Activated T-cell treated with anti-CD3 and anti-CD28 coated beads, Interleukin-2, amount 50 U/mL, for 24 hours (primary cell): ENCODE measurements at regions not wholly inside any gene's neighbourhood (a gene's known extent, or its start where the extent isn't known, plus 50 kb on each side); places are given as distances from the start of the nearest gene placed in this dataset.
"Not testable (repeated sequence)": the region's sequence is repeated elsewhere in the genome, so short reads cannot be mapped to it uniquely, and the experiment has no call there.

Experiments
- DNase-seq: peaks from one replicate; pipeline ENCODE4 v3.0.0-alpha.2; 2020
- H3K27ac Mint-ChIP-seq: 2 replicates; pipeline ENCODE4 v1.8.0; 2020; ENCODE audit warnings: mild to moderate bottlenecking, mixed read lengths
- H3K27me3 Mint-ChIP-seq: 2 replicates; pipeline ENCODE4 v1.8.0; 2020; ENCODE audit warnings: mixed read lengths
- H3K36me3 Mint-ChIP-seq: 2 replicates; pipeline ENCODE4 v1.8.0; 2020; ENCODE audit warnings: low read depth, mixed read lengths
- H3K4me1 Mint-ChIP-seq: 2 replicates; pipeline ENCODE4 v1.8.0; 2020; ENCODE audit warnings: low read depth, mixed read lengths
- H3K4me3 Mint-ChIP-seq: 2 replicates; pipeline ENCODE4 v1.8.0; 2020; ENCODE audit warnings: mild to moderate bottlenecking, moderate library complexity, mixed read lengths
- H3K9me3 Mint-ChIP-seq: 2 replicates; pipeline ENCODE4 v1.8.0; 2020; ENCODE audit warnings: mixed read lengths

GRCh38 chr3:6425289-6425820 is 435.6 kb upstream of the GRM7 start:
- Mint-ChIP-seq H3K4me3 (no peak overlapping the region), H3K36me3 (no peaks in the 10 kb centered on the region), H3K4me1 (no peaks in the 10 kb centered on the region), H3K27ac (no peak overlapping the region), H3K9me3 (peaks cover 18% of the 10 kb centered on the region), H3K27me3 (no peaks in the 10 kb centered on the region)
- DNase-seq, result no peak

DNA sequence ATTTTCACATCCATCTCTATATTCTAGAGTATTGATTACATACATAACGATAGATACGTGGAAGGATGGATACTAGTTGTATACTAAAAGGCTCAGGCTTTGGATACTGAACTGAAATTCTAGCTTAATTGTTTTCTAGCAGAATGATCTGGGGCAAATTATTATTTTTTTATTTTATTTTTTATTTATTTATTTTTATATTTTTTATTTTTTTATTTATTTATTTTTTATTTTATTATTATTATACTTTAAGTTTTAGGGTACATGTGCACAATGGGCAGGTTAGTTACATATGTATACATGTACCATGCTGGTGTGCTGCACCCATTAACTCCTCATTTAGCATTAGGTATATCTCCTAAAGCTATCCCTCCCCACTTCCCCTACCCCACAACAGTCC is 432.6 kb upstream of the GRM7 start:
- H3K4me3 Mint-ChIP-seq, H3K36me3 Mint-ChIP-seq, H3K27me3 Mint-ChIP-seq, H3K27ac Mint-ChIP-seq, H3K4me1 Mint-ChIP-seq, DNase-seq: not testable (repeated sequence)
- peaks cover 16% of the 10 kb centered on the region for H3K9me3 Mint-ChIP-seq

DNA sequence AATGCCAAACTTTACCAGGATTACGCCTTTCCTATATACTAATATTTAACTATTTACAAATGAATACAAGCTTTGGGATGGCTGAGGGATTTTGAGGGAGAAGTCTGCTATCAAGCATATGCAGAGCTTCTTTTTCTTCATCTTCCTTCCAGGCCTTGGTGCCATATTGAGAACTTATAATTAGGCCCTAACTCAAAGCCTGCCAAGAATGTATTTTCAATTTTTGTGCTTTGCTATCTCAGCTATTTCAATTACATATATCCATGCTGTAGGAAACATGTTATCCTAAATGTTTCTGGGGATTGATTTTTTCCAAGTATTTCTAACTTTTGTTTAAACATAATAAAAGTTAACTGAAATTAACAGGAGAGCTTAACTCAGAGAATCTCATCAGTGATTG is 425.0 kb upstream of the GRM7 start:
- peaks cover 4% of the 10 kb centered on the region for H3K9me3 Mint-ChIP-seq
- H3K4me1 Mint-ChIP-seq, result no peaks in the 10 kb centered on the region
- H3K27me3 Mint-ChIP-seq, result no peaks in the 10 kb centered on the region
- no peaks in the 10 kb centered on the region for H3K36me3 Mint-ChIP-seq
- no peak overlapping the region for H3K4me3 Mint-ChIP-seq
- H3K27ac Mint-ChIP-seq, result no peak overlapping the region
- DNase-seq, result no peak

DNA sequence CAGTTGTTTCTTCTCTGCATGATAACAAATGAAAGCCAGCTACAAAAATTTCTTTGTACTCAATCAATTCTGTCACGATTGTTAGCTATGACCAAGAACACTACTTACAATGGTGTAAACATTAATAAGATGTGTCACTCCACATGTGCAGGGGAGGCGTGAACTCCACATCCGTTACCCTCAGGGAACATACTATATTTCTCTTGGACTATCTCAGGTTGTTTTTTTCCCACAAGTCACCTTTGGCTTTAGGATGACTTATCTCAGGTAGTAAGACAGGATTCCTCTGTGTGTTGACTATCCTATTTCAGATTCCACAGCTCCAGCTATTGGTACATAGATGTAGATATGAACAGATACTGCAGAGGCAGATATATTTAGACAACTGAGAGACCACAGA is 423.3 kb upstream of the GRM7 start:
- Mint-ChIP-seq H3K27me3 (no peaks in the 10 kb centered on the region), H3K4me1 (no peaks in the 10 kb centered on the region), H3K27ac (no peak overlapping the region), H3K36me3 (no peaks in the 10 kb centered on the region), H3K4me3 (no peak overlapping the region), H3K9me3 (peaks cover 4% of the 10 kb centered on the region)
- DNase-seq, result no peak

- Mint-ChIP-seq H3K27ac (no peak overlapping the region), H3K4me1 (no peaks in the 10 kb centered on the region), H3K4me3 (no peak overlapping the region), H3K9me3 (peaks cover 4% of the 10 kb centered on the region), H3K36me3 (no peaks in the 10 kb centered on the region), H3K27me3 (no peaks in the 10 kb centered on the region)
- DNase-seq, result no peak
These were observed 422.9 kb upstream of the GRM7 start for GRCh38 chr3:6438031-6438430.

GRCh38 chr3:6439226-6439625 is 421.7 kb upstream of the GRM7 start:
- Mint-ChIP-seq H3K36me3 (no peaks in the 10 kb centered on the region), H3K4me1 (no peaks in the 10 kb centered on the region), H3K27ac (no peak overlapping the region), H3K9me3 (peaks cover 2% of the 10 kb centered on the region), H3K27me3 (no peaks in the 10 kb centered on the region), H3K4me3 (no peak overlapping the region)
- no peak for DNase-seq

- no peak for DNase-seq
- H3K4me1 Mint-ChIP-seq, result no peaks in the 10 kb centered on the region
These were observed 421.1 kb upstream of the GRM7 start for GRCh38 chr3:6439824-6440223.

GRCh38 chr3:6444888-6445658 is 415.8 kb upstream of the GRM7 start:
- Mint-ChIP-seq H3K27me3 (no peaks in the 10 kb centered on the region), H3K4me1 (no peaks in the 10 kb centered on the region), H3K36me3 (no peaks in the 10 kb centered on the region), H3K27ac (no peak overlapping the region), H3K4me3 (no peak overlapping the region), H3K9me3 (no peaks in the 10 kb centered on the region)
- DNase-seq, result no peak

More at GRCh38 chr3:6439824-6440223, 421.1 kb upstream of the GRM7 start:
- peaks cover 2% of the 10 kb centered on the region for H3K9me3 Mint-ChIP-seq
- no peak overlapping the region for H3K4me3 Mint-ChIP-seq
- no peaks in the 10 kb centered on the region for H3K27me3 Mint-ChIP-seq
- H3K36me3 Mint-ChIP-seq, result no peaks in the 10 kb centered on the region
- no peak overlapping the region for H3K27ac Mint-ChIP-seq

DNA sequence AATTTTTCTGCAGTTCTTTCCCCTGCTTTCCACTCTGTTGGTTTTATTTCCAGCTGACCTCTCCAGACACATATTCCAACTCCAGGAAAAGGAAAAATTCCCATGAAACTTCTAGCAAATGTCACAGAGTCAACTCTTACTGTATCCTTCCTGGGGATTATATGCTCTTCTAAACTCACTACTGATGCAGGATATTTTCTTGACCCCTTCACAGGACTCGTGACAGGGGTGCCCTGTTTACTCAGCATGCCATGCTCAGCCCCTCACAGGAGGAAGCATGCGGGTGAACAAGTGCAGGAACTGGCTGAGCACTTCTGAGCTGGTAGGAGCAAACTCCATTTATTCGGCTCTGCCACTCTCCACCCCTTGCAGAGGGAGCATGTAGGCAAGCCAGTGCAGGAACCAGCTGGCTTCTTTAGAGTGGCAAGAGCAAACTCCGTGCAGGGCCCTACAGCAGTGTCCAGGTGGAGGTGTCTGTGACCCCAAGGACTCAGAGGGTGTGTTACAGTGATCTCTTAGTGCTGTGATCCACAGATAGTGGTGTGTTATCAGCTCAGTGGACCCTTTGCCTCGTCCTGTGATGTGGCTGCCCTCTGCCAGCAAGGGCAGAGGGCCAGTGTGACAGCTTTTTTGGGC is 413.6 kb upstream of the GRM7 start:
- Mint-ChIP-seq H3K27me3 (no peaks in the 10 kb centered on the region), H3K9me3 (no peaks in the 10 kb centered on the region), H3K36me3 (no peaks in the 10 kb centered on the region), H3K4me3 (no peak overlapping the region), H3K4me1 (no peaks in the 10 kb centered on the region), H3K27ac (no peak overlapping the region)
- DNase-seq, result no peak

- Mint-ChIP-seq H3K36me3 (no peaks in the 10 kb centered on the region), H3K4me1 (no peaks in the 10 kb centered on the region), H3K9me3 (no peaks in the 10 kb centered on the region), H3K27me3 (no peaks in the 10 kb centered on the region), H3K4me3 (no peak overlapping the region), H3K27ac (no peak overlapping the region)
- DNase-seq, result no peak
These were observed 412.9 kb upstream of the GRM7 start for GRCh38 chr3:6448011-6448410.

DNA sequence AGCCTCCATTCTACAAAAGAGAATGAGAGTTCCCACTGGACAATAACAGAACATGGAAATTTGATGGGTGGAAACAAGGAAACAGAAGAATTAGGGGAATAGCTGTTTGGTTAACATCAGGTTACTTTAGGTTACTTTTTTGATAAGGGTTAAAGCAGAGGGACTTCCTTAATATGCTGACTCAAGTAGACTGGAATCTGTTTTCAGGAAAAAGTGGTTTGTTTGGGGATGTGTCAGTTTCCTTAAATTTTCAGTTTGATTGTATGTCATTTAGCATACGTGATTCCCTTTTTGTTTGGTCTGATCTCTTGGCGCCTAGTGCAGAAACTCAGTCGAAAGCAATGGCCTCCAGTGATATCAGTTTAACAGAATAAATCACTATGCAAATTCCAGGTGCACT is 411.8 kb upstream of the GRM7 start:
- H3K27ac Mint-ChIP-seq, result no peak overlapping the region
- no peak for DNase-seq

GRCh38 chr3:6452974-6453373 is 407.9 kb upstream of the GRM7 start:
- DNase-seq, result no peak
- no peaks in the 10 kb centered on the region for H3K27me3 Mint-ChIP-seq
- H3K4me3 Mint-ChIP-seq, result no peak overlapping the region
- H3K27ac Mint-ChIP-seq, result no peak overlapping the region
- peaks cover 2% of the 10 kb centered on the region for H3K9me3 Mint-ChIP-seq
- no peaks in the 10 kb centered on the region for H3K4me1 Mint-ChIP-seq
- H3K36me3 Mint-ChIP-seq, result no peaks in the 10 kb centered on the region

More for the DNA sequence above, 411.8 kb upstream of the GRM7 start:
- Mint-ChIP-seq H3K4me3 (no peak overlapping the region), H3K4me1 (no peaks in the 10 kb centered on the region), H3K36me3 (no peaks in the 10 kb centered on the region), H3K9me3 (no peaks in the 10 kb centered on the region), H3K27me3 (no peaks in the 10 kb centered on the region)

DNA sequence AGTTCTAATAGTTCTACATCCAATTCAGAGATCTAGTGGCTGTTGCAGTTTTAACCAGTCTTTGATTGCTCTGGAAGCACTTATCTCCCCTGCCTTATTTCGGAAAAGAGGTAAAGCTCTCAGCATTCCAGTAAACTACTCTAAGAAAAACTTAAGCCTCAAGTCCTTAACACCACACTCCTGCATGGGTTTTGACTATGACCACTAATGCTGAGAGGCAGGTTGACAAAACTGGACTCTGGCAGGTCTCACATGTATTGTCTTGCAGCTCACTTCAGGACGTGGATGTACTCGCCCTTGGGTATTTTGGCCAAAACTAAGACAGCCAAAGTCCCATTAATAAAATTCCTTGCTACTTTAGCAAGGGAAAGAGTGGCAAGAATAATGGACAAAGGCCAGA is 405.9 kb upstream of the GRM7 start:
- Mint-ChIP-seq H3K9me3 (peaks cover 7% of the 10 kb centered on the region), H3K4me1 (no peaks in the 10 kb centered on the region), H3K27ac (no peak overlapping the region), H3K4me3 (no peak overlapping the region), H3K27me3 (no peaks in the 10 kb centered on the region), H3K36me3 (no peaks in the 10 kb centered on the region)
- no peak for DNase-seq

- no peak for DNase-seq
- Mint-ChIP-seq H3K27ac (no peak overlapping the region), H3K4me1 (no peaks in the 10 kb centered on the region), H3K4me3 (no peak overlapping the region), H3K9me3 (peaks cover 20% of the 10 kb centered on the region), H3K27me3 (no peaks in the 10 kb centered on the region), H3K36me3 (no peaks in the 10 kb centered on the region)
These were observed 393.7 kb upstream of the GRM7 start for GRCh38 chr3:6467186-6467585.

GRCh38 chr3:6468589-6468988 is 392.3 kb upstream of the GRM7 start:
- peaks cover 17% of the 10 kb centered on the region for H3K9me3 Mint-ChIP-seq
- H3K27me3 Mint-ChIP-seq, result no peaks in the 10 kb centered on the region
- H3K4me1 Mint-ChIP-seq, result no peaks in the 10 kb centered on the region
- H3K4me3 Mint-ChIP-seq, result no peak overlapping the region
- no peaks in the 10 kb centered on the region for H3K36me3 Mint-ChIP-seq
- H3K27ac Mint-ChIP-seq, result no peak overlapping the region
- DNase-seq, result no peak
